GM23338 (cell line): ENCODE measurements at regions not wholly inside any gene's neighbourhood (a gene's known extent, or its start where the extent isn't known, plus 50 kb on each side); places are given as distances from the start of the nearest gene placed in this dataset.

Source experiments
- ATAC-seq: fragments of 200-7000 bp; cut with Tn5 transposase; 3 replicates; pipeline ENCODE4 v1.9.1; 2020
- DNase-seq: peaks from one replicate; pipeline ENCODE4 v3.0.0-alpha.2; 2015; ENCODE audit warnings: low spot score
- H2AFZ ChIP-seq: fragments of 200-600 bp; sonication (generic); 2 replicates; pipeline ENCODE4 v1.8.0; 2016; ENCODE audit warnings: antibody characterized with exemption, mild to moderate bottlenecking, moderate library complexity
- H3F3A ChIP-seq: fragments of 200-600 bp; sonication (generic); replicated peaks from 2 replicates; pipeline ENCODE4 v1.8.0; 2017; ENCODE audit warnings: antibody characterized with exemption, mixed run types, low read depth
- H3K27ac ChIP-seq: fragments of 200-600 bp; sonication (generic); 2 replicates; pipeline ENCODE4 v1.6.1; 2016; ENCODE audit warnings: low read depth
- H3K27me3 ChIP-seq: fragments of 200-600 bp; sonication (generic); 2 replicates; pipeline ENCODE4 v1.8.0; 2016; ENCODE audit warnings: mild to moderate bottlenecking, mixed run types, moderate library complexity; ENCODE audit not compliant: insufficient read depth
- H3K36me3 ChIP-seq: fragments of 200-600 bp; sonication (generic); 2 replicates; pipeline ENCODE4 v1.8.0; 2016; ENCODE audit warnings: mild to moderate bottlenecking; ENCODE audit not compliant: insufficient read depth
- H3K4me1 ChIP-seq: fragments of 200-600 bp; sonication (generic); 2 replicates; pipeline ENCODE4 v1.8.0; 2016; ENCODE audit warnings: mild to moderate bottlenecking, moderate library complexity; ENCODE audit not compliant: insufficient read depth
- H3K4me2 ChIP-seq: fragments of 200-600 bp; sonication (generic); 2 replicates; pipeline ENCODE4 v1.7.1; 2017; ENCODE audit warnings: mixed run types
- H3K4me3 ChIP-seq: fragments of 200-600 bp; sonication (generic); 2 replicates; pipeline ENCODE4 v1.6.1; 2016; ENCODE audit warnings: mixed run types
- H3K79me2 ChIP-seq: fragments of 200-600 bp; sonication (generic); replicated peaks from 2 replicates; pipeline ENCODE4 v1.8.0; 2017; ENCODE audit warnings: mild to moderate bottlenecking; ENCODE audit not compliant: insufficient read depth
- H3K9me2 ChIP-seq: fragments of 200-600 bp; sonication (generic); 2 replicates; pipeline ENCODE4 v1.8.0; 2017; ENCODE audit not compliant: insufficient read depth
- H4K20me1 ChIP-seq: fragments of 200-600 bp; sonication (generic); replicated peaks from 2 replicates; pipeline ENCODE4 v1.8.0; 2017; ENCODE audit warnings: mild to moderate bottlenecking; ENCODE audit not compliant: insufficient read depth
- H3K27ac Mint-ChIP-seq: 2 replicates; pipeline ENCODE4 v1.8.0; 2020; ENCODE audit warnings: inconsistent platforms, mild to moderate bottlenecking, moderate library complexity, mixed read lengths
- H3K27me3 Mint-ChIP-seq: 3 replicates; pipeline ENCODE4 v1.8.0; 2022; ENCODE audit warnings: low read depth, mild to moderate bottlenecking, moderate library complexity, mixed read lengths, inconsistent platforms; ENCODE audit not compliant: insufficient read depth, poor library complexity
- H3K36me3 Mint-ChIP-seq: 3 replicates; pipeline ENCODE4 v1.8.0; 2021; ENCODE audit warnings: low read depth, mild to moderate bottlenecking, inconsistent platforms, moderate library complexity, mixed read lengths
- H3K4me1 Mint-ChIP-seq: 3 replicates; pipeline ENCODE4 v1.8.0; 2020; ENCODE audit warnings: mild to moderate bottlenecking, inconsistent platforms, mixed read lengths
- H3K4me3 Mint-ChIP-seq: 3 replicates; pipeline ENCODE4 v1.8.0; 2021; ENCODE audit warnings: moderate library complexity, mild to moderate bottlenecking, inconsistent platforms, mixed read lengths
- H3K9me3 Mint-ChIP-seq: 3 replicates; pipeline ENCODE4 v1.8.0; 2020; ENCODE audit warnings: moderate library complexity, mild to moderate bottlenecking, inconsistent platforms, mixed read lengths
- CREB1 ChIP-seq: fragments of 250-450 bp; sonication (Bioruptor Pico); IDR thresholded peaks from 2 replicates; pipeline ENCODE4 v1.5.0; 2020; ENCODE audit warnings: low read depth, mild to moderate bottlenecking, moderate library complexity
- EZH2 ChIP-seq: fragments of 200-600 bp; sonication (generic); IDR thresholded peaks from one replicate; pipeline ENCODE4 v1.8.0; 2017; ENCODE audit warnings: antibody characterized with exemption, mild to moderate bottlenecking, low read depth; ENCODE audit not compliant: unreplicated experiment
- EZH2phosphoT487 ChIP-seq: fragments of 200-600 bp; sonication (generic); IDR thresholded peaks from one replicate; pipeline ENCODE4 v1.8.1; 2018; ENCODE audit warnings: antibody characterized with exemption; ENCODE audit not compliant: unreplicated experiment
- NANOG ChIP-seq: IDR thresholded peaks from 2 replicates; pipeline ENCODE4 v1.6.1; 2016; ENCODE audit warnings: antibody characterized with exemption, borderline replicate concordance
- POLR2AphosphoS5 ChIP-seq: IDR thresholded peaks from 2 replicates; pipeline ENCODE4 v1.6.1; 2016; ENCODE audit warnings: antibody characterized with exemption, low read depth
- REST ChIP-seq: IDR thresholded peaks from one replicate; pipeline ENCODE4 v1.6.1; 2018; ENCODE audit warnings: antibody characterized with exemption; ENCODE audit not compliant: unreplicated experiment
- STAT1 ChIP-seq: IDR thresholded peaks from one replicate; pipeline ENCODE4 v1.6.1; 2016; ENCODE audit warnings: antibody characterized with exemption; ENCODE audit not compliant: unreplicated experiment
- ZNF462 ChIP-seq: fragments of 250-450 bp; sonication (Bioruptor Pico); IDR thresholded peaks from 2 replicates; pipeline ENCODE4 v1.5.0; 2020; ENCODE audit warnings: mild to moderate bottlenecking, moderate library complexity

GRCh38 chr3:56958879-56959278 is 101.6 kb upstream of the SPATA12 start (continued):
- TF ChIP-seq ZNF462 (CRISPR knock-in tag) = no peak

GRCh38 chr3:56957522-56957921 is 102.9 kb upstream of the SPATA12 start:
- no peak overlapping the region for H3K4me3 Mint-ChIP-seq
- no peak for ATAC-seq
- TF ChIP-seq EZH2 (no peak), REST (no peak), CREB1 (no peak), POLR2AphosphoS5 (no peak), EZH2phosphoT487 (no peak), NANOG (no peak), STAT1 (no peak)

More at GRCh38 chr3:56957522-56957921, 102.9 kb upstream of the SPATA12 start:
- H3K27ac ChIP-seq = no peak overlapping the region
- Mint-ChIP-seq H3K27me3 (no peaks in the 10 kb centered on the region), H3K9me3 (no peaks in the 10 kb centered on the region), H3K4me1 (peaks cover 8% of the 10 kb centered on the region), H3K36me3 (no peaks in the 10 kb centered on the region), H3K27ac (no peak overlapping the region)
- no peaks in the 10 kb centered on the region for H3K27me3 ChIP-seq
- H3K79me2 ChIP-seq = no peaks in the 10 kb centered on the region
- no peak overlapping the region for H3K4me2 ChIP-seq
- no peak overlapping the region for H2AFZ ChIP-seq
- peaks cover 6% of the 10 kb centered on the region; the same call in 1 of the 2 replicates for H3K4me1 ChIP-seq
- H3K4me3 ChIP-seq = no peak overlapping the region
- H3F3A ChIP-seq = no peaks in the 10 kb centered on the region
- H3K9me2 ChIP-seq = no peaks in the 10 kb centered on the region
- H3K36me3 ChIP-seq = no peaks in the 10 kb centered on the region
- no peaks in the 10 kb centered on the region for H4K20me1 ChIP-seq
- no peak for DNase-seq
